Stimulated activated CD4-positive, alpha-beta T cell treated with anti-CD3 and anti-CD28 coated beads, Interleukin-2, amount 100 ng/mL, for 48 hours (primary cell): ENCODE measurements at regions not wholly inside any gene's neighbourhood (a gene's known extent, or its start where the extent isn't known, plus 50 kb on each side); places are given as distances from the start of the nearest gene placed in this dataset.
"Not testable (repeated sequence)": the region's sequence is repeated elsewhere in the genome, so short reads cannot be mapped to it uniquely, and the experiment has no call there.

Experiments
- DNase-seq, 2 donors: peaks; one replicate each; pipeline ENCODE4 v3.0.0-alpha.2; 2020

GRCh38 chr12:30578426-30578825 is 117.2 kb downstream of the IPO8 start:
- no peak for DNase-seq

DNA sequence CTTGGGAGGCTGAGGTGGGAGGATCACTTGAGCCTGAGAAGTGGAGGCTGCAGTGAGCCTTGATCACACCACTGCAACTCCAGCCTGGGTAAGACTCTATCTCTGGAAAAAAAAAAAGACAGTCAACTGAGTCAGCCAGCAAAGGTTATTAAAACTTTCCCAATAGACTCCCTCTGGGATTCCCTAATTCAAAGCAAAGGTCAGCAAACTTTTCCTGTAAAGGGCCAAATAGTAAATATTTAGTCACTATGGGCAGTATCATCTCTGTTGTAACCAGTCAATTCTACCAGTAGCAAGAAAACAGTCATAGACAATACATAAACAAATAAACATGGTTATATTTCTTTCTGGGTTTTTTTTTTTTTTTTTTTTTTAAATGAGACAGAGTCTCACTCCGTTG is 122.5 kb downstream of the IPO8 start:
- DNase-seq, result no peak

GRCh38 chr12:30570211-30570890 is 125.3 kb downstream of the IPO8 start:
- DNase-seq, result no peak

GRCh38 chr12:30569426-30569825 is 126.2 kb downstream of the IPO8 start:
- DNase-seq, result no peak

- DNase-seq, result no peak
Observed at GRCh38 chr12:30568453-30568852, 127.2 kb downstream of the IPO8 start.

GRCh38 chr12:30567082-30567481 is 128.6 kb downstream of the IPO8 start:
- DNase-seq, result no peak

GRCh38 chr12:30564394-30564793 is 131.3 kb downstream of the IPO8 start:
- DNase-seq, result no peak

DNA sequence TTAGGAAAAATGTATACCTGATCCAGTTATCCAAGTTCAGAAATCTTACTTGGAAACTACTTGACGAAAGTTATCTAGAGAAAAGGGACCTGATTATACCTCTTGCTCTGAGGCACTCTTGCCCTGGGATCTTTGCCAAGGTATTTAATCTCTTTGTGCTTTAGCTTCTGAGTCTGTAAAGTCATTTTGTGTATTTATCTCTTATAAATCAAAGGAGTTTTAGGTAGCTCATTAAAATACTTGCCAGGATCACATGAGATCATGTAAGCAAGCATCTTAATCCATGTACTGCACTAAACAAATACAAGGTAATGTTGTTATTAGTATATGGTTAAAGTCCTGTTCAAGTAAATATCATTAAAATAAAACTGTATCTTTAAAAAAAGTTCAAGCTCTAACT is 147.5 kb downstream of the IPO8 start:
- DNase-seq, result no peak

GRCh38 chr12:30546121-30546520 is 149.5 kb downstream of the IPO8 start:
- no peak for DNase-seq

- not testable (repeated sequence) for DNase-seq
Observed at GRCh38 chr12:30544704-30545103, 151.0 kb downstream of the IPO8 start.

DNA sequence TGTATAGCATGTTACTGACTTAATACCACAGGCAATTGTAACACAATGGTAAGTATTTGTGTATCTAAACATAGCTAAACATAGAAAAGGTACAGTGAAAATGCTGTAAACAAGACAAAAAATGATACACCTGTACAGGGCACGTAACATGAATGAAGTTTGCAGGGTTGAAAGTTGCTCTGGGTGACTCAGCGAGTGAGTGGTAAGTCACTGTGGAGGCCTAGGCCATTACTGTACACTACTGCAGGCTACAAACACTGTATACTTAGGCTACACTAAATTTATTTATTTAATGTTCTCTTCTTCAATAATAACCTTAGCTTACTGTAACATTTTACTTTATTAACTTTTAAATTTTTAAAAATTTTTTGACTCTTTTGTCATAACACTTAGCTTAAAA is 158.4 kb downstream of the IPO8 start:
- DNase-seq, result no peak

DNA sequence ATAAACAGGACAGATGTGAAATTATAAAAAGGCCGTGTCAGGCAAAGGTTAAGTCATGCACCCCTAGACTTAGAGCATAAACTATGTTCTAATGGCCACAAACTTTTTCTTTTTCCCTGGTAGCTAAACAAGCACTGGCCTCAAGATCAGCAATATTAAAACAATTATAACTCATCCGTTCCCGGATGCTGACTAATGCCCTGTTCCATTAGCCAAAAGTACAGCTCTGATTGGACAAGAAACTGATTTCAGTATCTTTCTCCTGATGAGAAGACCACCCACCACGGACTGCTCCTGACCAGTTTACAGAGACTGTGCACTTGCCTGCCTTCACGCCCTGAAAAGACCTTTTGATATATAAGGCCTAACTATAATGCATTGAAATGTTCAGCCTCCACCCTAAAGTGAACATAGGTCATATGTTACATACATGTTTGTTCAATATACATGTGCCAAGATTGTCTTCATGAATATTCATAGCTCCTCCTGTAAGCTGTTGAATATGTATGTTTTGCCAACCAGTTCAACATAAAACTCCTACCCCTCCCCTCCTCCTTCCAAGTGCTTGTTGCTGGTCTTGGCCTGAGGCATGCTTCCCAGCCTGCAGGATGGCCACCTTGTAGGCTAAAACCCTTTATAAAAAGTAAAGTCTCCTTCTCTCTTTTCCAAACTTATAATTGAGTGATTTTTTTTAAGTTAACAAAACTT is 162.0 kb downstream of the IPO8 start:
- DNase-seq, result no peak

- no peak for DNase-seq
Observed at GRCh38 chr12:30531731-30532678, 163.7 kb downstream of the IPO8 start.

DNA sequence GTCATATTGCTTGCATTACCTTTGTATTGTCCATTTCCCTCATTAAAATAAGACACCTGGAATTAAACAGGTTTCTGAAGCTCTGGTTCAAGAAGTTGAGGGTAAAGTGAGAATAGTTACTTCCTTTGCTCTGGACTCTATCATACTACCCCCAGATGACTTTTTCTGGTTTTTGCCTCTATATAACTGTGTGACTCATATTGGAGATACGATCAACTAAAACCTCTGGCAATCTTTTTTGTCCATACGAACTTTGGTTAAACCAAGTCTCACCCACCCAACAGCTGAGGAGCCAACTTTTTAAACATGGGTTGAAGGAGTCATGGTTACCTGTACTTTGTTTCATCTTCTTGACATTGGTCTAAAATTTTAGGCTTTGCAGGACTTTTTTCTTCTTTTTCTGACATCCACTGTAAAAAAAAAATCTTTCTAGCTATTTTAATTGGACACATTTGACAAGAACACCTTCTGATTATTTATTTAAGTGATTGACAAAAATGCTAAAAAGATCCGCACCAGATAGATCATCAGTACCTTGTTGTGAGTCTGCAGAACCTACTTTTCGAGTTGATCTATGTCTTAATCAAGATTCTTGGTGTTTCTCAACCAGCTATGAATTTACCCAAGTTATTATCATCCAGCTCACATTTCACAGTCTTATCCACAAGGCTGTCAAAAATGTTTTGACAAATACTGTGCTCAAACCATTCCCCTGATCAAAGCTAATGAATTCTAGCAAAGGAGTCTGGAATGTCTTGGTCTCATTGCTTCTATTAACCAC is 166.0 kb downstream of the IPO8 start:
- no peak for DNase-seq

GRCh38 chr12:30525171-30525570 is 170.5 kb downstream of the IPO8 start:
- no peak for DNase-seq

DNA sequence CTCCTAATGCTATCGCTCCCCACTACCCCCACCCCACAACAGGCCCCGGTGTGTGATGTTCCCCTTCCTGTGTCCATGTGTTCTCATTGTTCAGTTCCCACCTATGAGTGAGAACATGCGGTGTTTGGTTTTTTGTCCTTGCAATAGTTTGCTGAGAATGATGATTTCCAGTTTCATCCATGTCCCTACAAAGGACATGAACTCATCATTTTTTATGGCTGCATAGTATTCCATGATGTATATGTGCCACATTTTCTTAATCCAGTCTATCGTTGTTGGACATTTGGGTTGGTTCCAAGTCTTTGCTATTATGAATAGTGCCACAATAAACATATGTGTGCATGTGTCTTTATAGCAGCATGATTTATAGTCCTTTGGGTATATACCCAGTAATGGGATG is 175.4 kb downstream of the IPO8 start:
- not testable (repeated sequence) for DNase-seq

DNA sequence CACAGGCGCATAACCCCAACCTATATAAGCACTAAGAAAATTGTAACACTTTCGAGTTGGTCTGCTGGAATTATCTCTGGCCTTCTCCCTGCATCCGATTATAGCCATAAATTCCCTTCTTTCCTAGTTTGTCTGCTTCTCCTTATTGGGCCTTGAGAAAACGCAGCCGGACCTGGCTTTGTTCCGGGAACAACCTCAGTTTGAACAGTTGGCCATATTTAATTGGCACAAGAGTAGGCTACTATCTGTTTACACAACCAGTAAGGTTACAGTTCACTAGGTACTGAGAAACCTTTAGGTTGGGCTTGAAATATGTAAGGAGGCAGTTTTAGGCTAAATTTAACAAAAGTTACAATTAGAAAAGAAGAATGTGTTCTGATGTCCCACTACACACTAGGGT is 176.1 kb downstream of the IPO8 start:
- no peak for DNase-seq

- no peak for DNase-seq
Observed at GRCh38 chr12:30517320-30517719, 178.3 kb downstream of the IPO8 start.

- DNase-seq, result no peak
Observed at GRCh38 chr12:30515351-30515750, 180.3 kb downstream of the IPO8 start.

- DNase-seq, result no peak
Observed at GRCh38 chr12:30514666-30515065, 181.0 kb downstream of the IPO8 start.

DNA sequence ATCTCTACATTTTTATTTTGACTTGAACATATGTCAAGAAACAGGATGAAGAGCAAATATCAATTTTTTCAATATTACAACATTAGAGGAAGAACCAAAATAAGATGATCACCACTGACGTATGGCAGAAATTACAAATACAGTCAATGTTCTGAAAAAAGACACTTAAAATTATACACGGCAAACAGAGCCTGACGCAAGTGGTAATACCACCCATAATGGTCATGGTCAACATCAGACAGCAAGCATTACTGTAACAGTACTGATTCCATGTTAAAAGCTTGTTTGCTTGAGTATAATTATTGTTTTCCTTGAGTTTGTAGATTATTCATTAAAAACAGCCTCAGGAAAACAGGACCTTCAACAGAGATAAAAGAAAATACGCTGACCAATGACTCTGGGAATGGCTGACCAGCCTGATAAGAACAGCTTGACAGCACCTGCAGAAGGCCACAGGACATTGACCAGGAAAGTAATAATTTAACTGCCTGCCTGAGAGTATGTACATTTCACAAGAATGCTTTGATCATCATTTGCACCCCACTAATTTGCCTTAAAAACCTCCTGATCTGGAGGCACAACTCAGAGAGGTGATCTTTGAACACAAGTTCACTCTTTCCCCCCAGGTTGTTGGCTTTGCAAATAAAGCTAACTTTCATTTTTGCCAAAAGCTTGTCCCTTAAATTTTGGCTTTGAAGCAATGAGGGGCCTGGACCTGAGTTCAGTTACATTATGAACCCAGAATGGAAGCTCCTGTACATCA is 187.3 kb downstream of the IPO8 start:
- no peak for DNase-seq

GRCh38 chr12:30507576-30507975 is 188.1 kb downstream of the IPO8 start:
- DNase-seq, result no peak
